Cardiac fibroblast (primary cell): ENCODE measurements at regions not wholly inside any gene's neighbourhood (a gene's known extent, or its start where the extent isn't known, plus 50 kb on each side); places are given as distances from the start of the nearest gene placed in this dataset.

ENCODE experiments used
- DNase-seq, 2 donors: peaks; one replicate each; pipeline versions ENCODE4 v3.0.0 to v3.0.0-alpha.2; 2010; ENCODE audit warnings: low read depth in 2 of 2
- H3K4me3 ChIP-seq, 2 donors: replicated peaks in 1 of 2; 1 replicate in 1 of 2; 2 replicates in 1 of 2; pipeline ENCODE4 v1.5.1; 2011; ENCODE audit warnings: low read depth in 2 of 2, low read length in 2 of 2, mild to moderate bottlenecking in 2 of 2, moderate library complexity in 1 of 2
- TF ChIP-seq, protein P1 (sequence below): IDR thresholded peaks from one replicate; pipeline ENCODE4 v1.5.1; 2011; ENCODE audit warnings: low read depth, mild to moderate bottlenecking, low read length, inconsistent platforms

DNA sequence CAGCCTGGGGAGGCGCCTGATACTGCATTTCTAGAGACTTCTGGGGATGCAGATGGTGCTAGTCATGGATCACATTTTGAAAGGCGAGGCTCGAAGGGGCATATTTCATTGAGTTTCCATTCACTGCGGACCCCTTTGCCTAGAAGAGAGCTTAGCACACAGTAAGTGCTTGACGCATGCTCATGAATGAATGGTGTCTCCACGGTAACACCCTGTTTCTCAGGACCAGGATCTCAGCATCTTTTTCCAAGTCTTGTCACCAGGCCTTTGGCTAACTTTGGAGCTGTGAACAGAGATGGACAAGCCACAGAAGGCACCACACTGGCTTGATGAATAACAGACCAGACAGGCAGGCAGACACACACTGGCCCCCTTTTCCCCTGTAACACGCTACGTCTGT lies 151.3 kb downstream of the FOXL1 start:
- H3K4me3 ChIP-seq, result no peak overlapping the region
- no peak for DNase-seq
- TF ChIP-seq, protein P1, sequence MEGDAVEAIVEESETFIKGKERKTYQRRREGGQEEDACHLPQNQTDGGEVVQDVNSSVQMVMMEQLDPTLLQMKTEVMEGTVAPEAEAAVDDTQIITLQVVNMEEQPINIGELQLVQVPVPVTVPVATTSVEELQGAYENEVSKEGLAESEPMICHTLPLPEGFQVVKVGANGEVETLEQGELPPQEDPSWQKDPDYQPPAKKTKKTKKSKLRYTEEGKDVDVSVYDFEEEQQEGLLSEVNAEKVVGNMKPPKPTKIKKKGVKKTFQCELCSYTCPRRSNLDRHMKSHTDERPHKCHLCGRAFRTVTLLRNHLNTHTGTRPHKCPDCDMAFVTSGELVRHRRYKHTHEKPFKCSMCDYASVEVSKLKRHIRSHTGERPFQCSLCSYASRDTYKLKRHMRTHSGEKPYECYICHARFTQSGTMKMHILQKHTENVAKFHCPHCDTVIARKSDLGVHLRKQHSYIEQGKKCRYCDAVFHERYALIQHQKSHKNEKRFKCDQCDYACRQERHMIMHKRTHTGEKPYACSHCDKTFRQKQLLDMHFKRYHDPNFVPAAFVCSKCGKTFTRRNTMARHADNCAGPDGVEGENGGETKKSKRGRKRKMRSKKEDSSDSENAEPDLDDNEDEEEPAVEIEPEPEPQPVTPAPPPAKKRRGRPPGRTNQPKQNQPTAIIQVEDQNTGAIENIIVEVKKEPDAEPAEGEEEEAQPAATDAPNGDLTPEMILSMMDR, result no peak

DNA sequence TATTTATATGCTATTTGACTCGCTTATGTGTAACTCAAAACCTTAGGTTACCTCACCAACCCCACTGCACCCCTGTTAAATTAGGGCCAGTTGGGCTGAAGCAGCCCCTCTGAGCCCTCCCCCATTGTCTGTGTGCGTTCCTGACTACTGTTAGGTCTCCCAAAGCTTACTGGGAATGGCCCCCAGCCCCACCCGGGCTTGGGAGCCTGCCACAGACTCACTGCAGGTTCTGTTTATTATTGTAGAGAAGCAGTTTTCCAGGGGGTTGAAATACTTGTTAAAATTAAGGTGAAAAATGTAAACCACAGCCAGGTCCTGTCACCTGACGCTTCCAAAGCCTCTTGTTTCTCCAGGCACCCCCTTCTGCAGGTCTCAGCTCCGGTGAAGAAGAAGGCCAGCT lies 151.7 kb downstream of the FOXL1 start:
- TF ChIP-seq, protein P1, result no peak
- DNase-seq, result no peak
- H3K4me3 ChIP-seq, result no peak overlapping the region

GRCh38 chr16:86730597-86730996 lies 152.2 kb downstream of the FOXL1 start:
- DNase-seq, result no peak
- TF ChIP-seq, protein P1, result no peak

GRCh38 chr16:86732621-86733295 lies 154.4 kb downstream of the FOXL1 start:
- no peak overlapping the region for H3K4me3 ChIP-seq
- TF ChIP-seq, protein P1, result no peak
- peak in 1 of 2 donors; percentile 34 for DNase-seq

More at GRCh38 chr16:86730597-86730996, 152.2 kb downstream of the FOXL1 start:
- no peak overlapping the region for H3K4me3 ChIP-seq

GRCh38 chr16:86733546-86734254 lies 155.4 kb downstream of the FOXL1 start:
- H3K4me3 ChIP-seq, result no peak overlapping the region
- TF ChIP-seq, protein P1, result no peak

DNA sequence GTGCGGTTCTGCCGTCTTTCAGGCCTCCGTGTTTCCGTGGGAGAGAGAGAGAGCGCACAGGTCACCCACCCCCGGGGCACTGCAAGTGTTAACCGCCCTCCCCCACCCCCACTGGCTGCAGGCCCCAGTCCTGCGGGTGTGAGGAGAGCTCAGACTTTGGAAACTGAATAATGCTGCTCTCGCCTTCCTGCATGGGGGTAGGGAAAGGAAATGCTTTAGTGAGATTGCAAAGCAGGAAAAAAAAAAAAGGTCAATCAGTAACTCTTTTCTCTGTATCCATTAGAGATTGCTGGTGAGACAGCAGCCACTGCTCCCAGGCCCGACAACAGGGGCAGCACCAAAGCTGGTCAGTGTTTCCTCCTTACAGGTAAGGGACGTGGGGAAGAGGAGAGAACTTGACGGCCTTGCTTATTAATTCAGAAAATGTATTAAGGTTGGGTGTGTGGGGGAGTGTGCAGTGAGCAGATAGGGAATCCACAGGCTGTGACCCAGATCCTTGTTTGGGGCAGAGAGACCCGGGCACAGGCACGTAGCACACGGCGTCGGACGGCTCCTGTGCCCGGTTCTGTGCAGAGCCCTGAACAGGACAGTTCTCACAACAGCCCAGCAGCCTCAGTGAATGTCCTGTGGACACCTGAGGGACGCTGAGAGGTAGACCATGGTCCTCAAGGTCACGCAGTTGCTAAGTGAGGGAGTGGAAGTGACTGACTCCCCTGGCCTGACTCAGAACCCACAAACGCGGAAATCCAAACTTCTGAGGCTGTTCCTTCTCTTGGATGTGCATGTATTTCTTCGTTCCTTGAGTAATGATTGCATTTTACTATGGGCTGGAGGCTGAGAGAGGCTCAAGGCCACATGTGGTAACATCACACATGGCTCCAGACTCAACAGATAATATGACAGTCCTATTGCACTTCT lies 156.5 kb downstream of the FOXL1 start:
- H3K4me3 ChIP-seq, result no peak overlapping the region
- TF ChIP-seq, protein P1, result no peak
- peak in 1 of 2 donors; percentile 34 for DNase-seq

More at GRCh38 chr16:86733546-86734254, 155.4 kb downstream of the FOXL1 start:
- no peak for DNase-seq
